Left ventricle myocardium superior (tissue), 1 donor: ENCODE measurements at regions not wholly inside any gene's neighbourhood (a gene's known extent, or its start where the extent isn't known, plus 50 kb on each side); places are given as distances from the start of the nearest gene placed in this dataset.

Experiments used
- ATAC-seq: fragments of 200-7000 bp; cut with Tn5 transposase; one replicate; pipeline ENCODE4 v1.9.1; 2020; ENCODE audit warnings: mild to moderate bottlenecking, moderate library complexity
- DNase-seq: peaks from one replicate; pipeline ENCODE4 v3.0.0-alpha.2; 2020
- intact Hi-C: fragments of 100-400 bp; cut with micrococcal nuclease; formaldehyde crosslinking; loops from one replicate; pipeline ENCODE4 v1.11.0; 2022
- donor health status: DM: no; HTN: yes; CAD: no; lungs with severe emphysema.

DNA sequence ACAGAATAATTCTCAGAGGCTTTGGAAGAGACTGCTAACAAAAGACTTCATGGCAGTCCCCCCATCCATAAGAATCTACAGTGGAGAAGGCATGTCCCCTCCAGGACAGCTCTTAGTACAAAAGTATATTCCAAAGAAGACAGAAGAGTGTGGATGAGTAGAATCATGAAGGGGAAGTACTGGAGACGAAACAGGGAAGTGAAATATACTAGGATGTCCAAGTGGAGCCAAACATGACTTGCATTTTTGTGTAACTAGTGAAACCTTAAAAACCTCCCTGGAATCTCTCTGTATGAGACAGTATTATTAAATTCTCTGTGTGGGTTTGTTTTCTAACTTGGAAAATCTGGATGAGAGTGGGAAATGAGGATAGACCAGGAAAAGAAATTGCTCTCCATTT lies 312.4 kb downstream of the RSL24D1 start:
- no peak for DNase-seq
- intact Hi-C loops = no loop called here
- no peak for ATAC-seq

DNA sequence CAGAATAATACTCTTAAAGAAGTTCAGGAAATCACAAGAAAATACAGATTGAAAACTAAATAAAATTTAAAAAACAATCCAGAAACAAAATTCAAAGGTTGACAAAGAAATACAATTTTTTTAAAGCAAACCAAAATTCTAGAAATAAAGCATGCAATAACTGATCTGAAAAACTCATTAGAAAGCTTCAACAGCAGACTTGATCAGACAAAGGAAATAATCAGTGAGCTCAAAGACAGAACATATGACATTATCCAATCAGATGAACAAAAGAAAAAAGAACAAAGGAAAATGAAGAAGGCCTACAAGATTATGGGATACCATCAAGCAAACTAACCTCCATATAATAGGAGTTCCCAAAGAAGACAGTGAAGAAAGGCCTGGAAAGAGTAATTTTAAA lies 336.8 kb downstream of the RSL24D1 start:
- ATAC-seq = no peak
- DNase-seq = no peak
- intact Hi-C loops = no loop called here

- ATAC-seq = no peak
- DNase-seq = no peak
- intact Hi-C loops = no loop called here
Observed at GRCh38 chr15:54854667-54855066, 342.1 kb downstream of the RSL24D1 start.

GRCh38 chr15:54850101-54850500 lies 346.6 kb downstream of the RSL24D1 start:
- DNase-seq (no peak), ATAC-seq (no peak)
- intact Hi-C loops = no loop called here

GRCh38 chr15:54843006-54843405 lies 353.7 kb downstream of the RSL24D1 start:
- intact Hi-C loops = no loop called here
- ATAC-seq (no peak), DNase-seq (no peak)

DNA sequence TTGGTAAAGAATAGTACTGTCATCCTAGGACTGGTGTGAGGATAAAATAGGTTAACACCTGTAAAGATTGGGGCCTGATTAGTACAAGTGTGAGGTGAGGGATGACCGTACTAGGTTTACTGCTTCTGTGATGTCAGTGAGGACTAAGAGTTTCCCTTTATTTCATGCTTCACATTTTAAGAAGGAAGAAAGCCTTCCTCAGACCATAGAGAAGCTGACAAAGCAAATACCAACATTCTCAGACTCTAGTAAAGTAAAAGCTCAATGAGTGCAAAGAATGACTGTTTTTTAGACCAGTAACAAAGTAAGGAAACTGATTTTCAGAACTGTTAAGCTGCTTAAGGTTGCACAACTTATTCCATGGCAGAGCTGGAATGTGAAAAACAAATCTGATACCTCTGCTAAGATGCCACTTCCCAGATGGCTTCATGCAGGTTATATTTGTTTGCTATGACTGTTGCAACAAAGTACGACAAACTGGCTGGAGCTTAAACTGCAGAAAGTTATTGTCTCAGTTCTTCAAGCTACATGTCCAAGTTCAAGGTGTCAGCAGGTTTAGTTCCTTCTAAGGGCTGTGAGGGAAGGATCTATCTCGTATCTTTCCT lies 354.9 kb downstream of the RSL24D1 start:
- DNase-seq (no peak), ATAC-seq (no peak)
- intact Hi-C loops = no loop called here

GRCh38 chr15:54840621-54841398 lies 355.9 kb downstream of the RSL24D1 start:
- ATAC-seq = no peak
- DNase-seq = no peak
- intact Hi-C loops = no loop called here

DNA sequence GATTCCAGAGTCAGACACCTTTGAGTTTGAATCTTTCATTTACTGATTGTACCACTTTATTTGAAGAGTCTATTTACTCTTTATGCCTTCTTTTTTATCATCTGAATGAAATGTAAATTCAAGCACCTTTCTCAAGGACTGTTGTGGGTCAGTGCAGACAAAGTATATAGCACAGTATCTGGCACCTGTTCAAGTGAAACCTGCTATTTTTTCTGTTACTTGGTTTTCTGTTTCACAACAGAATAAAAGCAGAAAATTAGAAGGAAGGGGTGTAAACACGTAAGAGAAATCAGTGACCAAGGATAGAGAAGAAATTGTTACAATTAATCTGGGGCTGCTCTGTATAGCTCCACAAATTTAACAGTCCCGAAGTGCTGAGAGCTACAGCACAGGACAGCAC lies 357.4 kb downstream of the RSL24D1 start:
- no peak for DNase-seq
- no peak for ATAC-seq
- intact Hi-C loops = no loop called here

- DNase-seq (no peak), ATAC-seq (no peak)
- intact Hi-C loops = no loop called here
Observed at GRCh38 chr15:54836052-54836795, 360.5 kb downstream of the RSL24D1 start.

DNA sequence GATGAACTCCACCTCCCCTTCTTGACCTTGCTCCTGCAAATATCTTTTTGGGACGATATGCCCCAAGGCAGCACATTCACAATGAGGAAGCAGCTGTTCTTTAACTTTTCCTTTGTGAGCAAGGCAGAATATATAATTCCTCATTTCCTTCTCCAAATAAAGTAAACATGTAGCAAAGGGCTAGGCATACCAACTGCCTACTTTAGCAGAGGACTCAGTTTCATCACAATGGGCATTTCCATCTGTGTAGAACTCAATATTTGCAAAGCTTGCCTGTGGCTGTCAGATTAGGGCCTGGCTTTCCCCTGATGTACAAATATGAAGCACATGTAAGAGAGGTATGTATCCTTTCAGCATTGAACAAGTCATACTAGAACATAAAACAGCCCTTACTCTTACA lies 366.9 kb downstream of the RSL24D1 start:
- DNase-seq = no peak
- intact Hi-C loops = no loop called here
- no peak for ATAC-seq

DNA sequence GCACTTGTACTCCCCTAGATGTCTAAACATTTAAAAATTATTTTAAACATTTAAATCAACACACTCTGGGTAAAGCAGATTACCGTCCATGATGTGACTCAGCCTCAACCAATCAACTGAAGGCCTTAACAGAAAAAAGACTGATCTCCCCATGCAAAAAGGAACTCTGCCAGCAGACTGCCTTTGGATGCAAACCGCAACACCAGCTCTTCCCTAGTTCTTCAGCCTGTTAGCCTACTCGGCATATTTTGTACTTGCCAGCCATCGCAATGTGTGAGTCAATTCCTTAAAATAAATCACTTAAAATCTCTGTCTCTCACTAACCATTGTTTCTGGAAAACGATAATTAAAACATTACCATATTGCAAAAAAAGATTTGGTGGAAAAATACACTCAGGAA lies 375.9 kb downstream of the RSL24D1 start:
- ATAC-seq (peak; percentile 37), DNase-seq (no peak)
- intact Hi-C loops = no loop called here

GRCh38 chr15:54820098-54820497 lies 376.6 kb downstream of the RSL24D1 start:
- DNase-seq (no peak), ATAC-seq (no peak)
- intact Hi-C loops = no loop called here

DNA sequence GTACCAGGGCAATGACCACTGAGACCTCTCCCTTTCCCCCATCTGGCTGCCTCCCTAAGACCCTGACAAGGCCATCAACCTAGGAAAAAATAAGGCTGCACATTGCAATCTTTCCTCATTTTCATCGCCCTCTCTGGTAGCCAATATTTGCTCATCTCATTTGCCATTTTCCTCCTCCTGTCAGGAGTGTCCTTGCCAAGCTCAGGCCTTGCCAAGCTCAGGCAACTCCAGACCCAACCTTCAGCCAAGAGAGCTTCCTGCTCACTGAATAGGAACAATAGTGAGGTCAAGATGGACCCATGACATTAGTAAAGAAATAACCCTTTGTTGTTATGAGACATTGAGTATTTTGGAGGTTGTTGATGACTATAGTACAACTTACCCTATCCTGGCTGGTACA lies 380.3 kb downstream of the RSL24D1 start:
- no peak for DNase-seq
- no peak for ATAC-seq
- intact Hi-C loops = no loop called here

GRCh38 chr15:54815556-54815955 lies 381.2 kb downstream of the RSL24D1 start:
- ATAC-seq = no peak
- no peak for DNase-seq
- intact Hi-C loops = no loop called here

DNA sequence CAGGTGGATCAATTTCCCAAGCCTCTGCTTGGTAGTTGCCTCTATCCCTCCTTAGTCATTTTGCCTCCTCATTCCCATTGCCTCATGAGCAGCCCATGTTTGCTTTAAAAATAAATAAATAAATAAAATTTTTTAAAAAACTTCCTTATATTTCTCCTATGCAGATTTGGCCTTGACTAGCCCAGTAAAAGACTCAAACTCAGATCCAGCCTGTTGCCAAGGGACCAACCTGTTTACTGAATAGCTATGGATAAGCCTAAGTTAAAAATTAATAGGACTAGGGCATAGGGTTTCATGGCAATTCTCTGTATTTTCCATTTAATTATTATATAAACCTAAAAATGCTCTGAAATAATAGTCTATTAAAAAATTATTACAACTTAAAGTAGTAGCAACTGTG lies 384.4 kb downstream of the RSL24D1 start:
- intact Hi-C loops = no loop called here
- ATAC-seq = no peak

DNA sequence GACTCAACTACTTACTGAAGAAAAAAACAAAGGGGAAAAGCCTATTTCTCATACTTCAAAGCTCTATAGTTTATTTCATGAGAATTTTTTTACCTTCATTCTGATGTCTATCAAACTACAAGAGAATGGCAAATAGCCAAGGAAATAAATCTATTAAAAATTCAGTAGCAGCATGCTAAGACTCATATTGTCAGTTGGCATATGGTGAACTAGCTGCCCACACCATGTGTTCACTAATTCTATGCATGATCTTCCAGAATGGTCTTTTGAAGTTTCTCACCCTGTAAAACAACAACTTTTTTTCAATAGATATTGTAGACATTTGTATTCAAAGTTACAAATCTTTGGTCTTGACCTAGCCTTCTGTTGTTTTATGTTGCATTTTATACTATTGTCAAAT lies 386.2 kb downstream of the RSL24D1 start:
- ATAC-seq (no peak), DNase-seq (no peak)
- intact Hi-C loops = no loop called here

More for the DNA sequence above, 384.4 kb downstream of the RSL24D1 start:
- no peak for DNase-seq

DNA sequence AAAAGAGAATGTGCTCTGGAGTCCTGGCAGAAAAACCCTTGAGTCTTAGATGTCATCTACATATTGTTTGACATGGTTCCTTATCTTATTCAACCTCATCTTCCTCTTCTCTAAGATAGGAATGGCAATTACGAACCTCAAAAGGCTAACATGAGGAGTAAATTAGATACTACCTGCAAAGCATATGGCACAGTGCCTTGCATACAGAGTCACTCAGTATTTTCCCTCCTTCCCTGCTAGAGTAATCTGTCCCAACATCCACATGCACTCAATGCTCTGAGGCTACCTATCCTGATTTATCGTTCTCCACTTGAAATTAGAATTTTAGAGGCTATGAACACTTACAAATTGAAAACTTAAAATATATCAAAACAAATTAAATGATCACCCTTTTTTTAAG lies 386.7 kb downstream of the RSL24D1 start:
- DNase-seq = no peak
- intact Hi-C loops = no loop called here
- no peak for ATAC-seq

- intact Hi-C loops = no loop called here
- ATAC-seq (no peak), DNase-seq (no peak)
Observed at GRCh38 chr15:54808321-54808720, 388.4 kb downstream of the RSL24D1 start.

DNA sequence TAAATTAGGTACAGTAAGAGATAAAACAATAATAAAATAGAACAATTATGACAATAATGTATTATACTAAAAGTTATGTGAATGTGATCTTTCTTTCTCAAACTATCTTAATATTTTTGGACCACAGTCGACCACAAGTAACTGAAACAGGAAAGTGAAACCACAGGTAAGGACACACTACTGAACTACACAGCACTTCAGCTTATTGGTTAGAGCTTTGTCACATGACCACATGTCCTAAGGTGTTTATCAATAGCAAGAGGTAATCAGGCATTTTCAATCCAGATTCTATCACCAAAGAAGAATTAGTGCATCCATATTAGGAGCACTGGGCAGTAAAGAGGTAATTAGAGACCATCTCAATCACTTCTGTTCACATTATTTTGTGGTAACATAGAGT lies 392.8 kb downstream of the RSL24D1 start:
- ATAC-seq (no peak), DNase-seq (no peak)
- intact Hi-C loops = no loop called here

- DNase-seq (no peak), ATAC-seq (no peak)
- intact Hi-C loops = no loop called here
Observed at GRCh38 chr15:54803134-54803808, 393.5 kb downstream of the RSL24D1 start.
